Astrocyte (in vitro differentiated cells and primary cell): ENCODE measurements at regions not wholly inside any gene's neighbourhood (a gene's known extent, or its start where the extent isn't known, plus 50 kb on each side); places are given as distances from the start of the nearest gene placed in this dataset.
A peak's percentile ranks its signal among the peaks of the same experiment; 100 is the strongest.

Experiments
- DNase-seq: peaks from one replicate; pipeline ENCODE4 v3.0.0-alpha.2; 2010; ENCODE audit warnings: low read depth
- FAIRE-seq: peaks from 2 replicates; lab custom pipeline; 2011; peaks lifted over from hg19 to GRCh38; lab: Jason Lieb, UNC
- H2AFZ ChIP-seq: 2 replicates; pipeline ENCODE4 v1.6.0; 2012; ENCODE audit warnings: low read depth, low read length, inconsistent platforms
- H3K27ac ChIP-seq: 2 replicates; pipeline ENCODE4 v1.5.1; 2011; ENCODE audit warnings: low read depth, low read length, inconsistent platforms
- H3K27me3 ChIP-seq: 2 replicates; pipeline ENCODE4 v1.6.0; 2011; ENCODE audit warnings: low read length, inconsistent platforms; ENCODE audit not compliant: insufficient read depth
- H3K36me3 ChIP-seq: 2 replicates; pipeline ENCODE4 v1.5.1; 2011; ENCODE audit warnings: low read length, inconsistent platforms; ENCODE audit not compliant: insufficient read depth
- H3K4me1 ChIP-seq: 2 replicates; pipeline ENCODE4 v1.5.1; 2011; ENCODE audit warnings: low read length, inconsistent platforms; ENCODE audit not compliant: insufficient read depth
- H3K4me2 ChIP-seq: 2 replicates; pipeline ENCODE4 v1.6.0; 2012; ENCODE audit warnings: low read length, inconsistent platforms
- H3K4me3 ChIP-seq: 2 replicates; pipeline ENCODE4 v1.5.1; 2011; ENCODE audit warnings: low read depth, mild to moderate bottlenecking, low read length, inconsistent platforms; ENCODE audit not compliant: insufficient read depth
- H3K79me2 ChIP-seq: 2 replicates; pipeline ENCODE4 v1.6.0; 2012; ENCODE audit warnings: mild to moderate bottlenecking, low read length, inconsistent platforms; ENCODE audit not compliant: insufficient read depth
- H3K9ac ChIP-seq: 2 replicates; pipeline ENCODE4 v1.6.0; 2012; ENCODE audit warnings: mild to moderate bottlenecking, low read length, inconsistent platforms
- H3K9me3 ChIP-seq: 2 replicates; pipeline ENCODE4 v1.5.1; 2012; ENCODE audit warnings: low read depth, mild to moderate bottlenecking, low read length, inconsistent platforms; ENCODE audit not compliant: insufficient read depth
- H4K20me1 ChIP-seq: 2 replicates; pipeline ENCODE4 v1.6.0; 2012; ENCODE audit warnings: low read length, inconsistent platforms; ENCODE audit not compliant: insufficient read depth
- H3K27ac Mint-ChIP-seq: one replicate; pipeline ENCODE4 v1.8.0; 2021; ENCODE audit warnings: mild to moderate bottlenecking, mixed read lengths; ENCODE audit not compliant: unreplicated experiment
- H3K27me3 Mint-ChIP-seq: one replicate; pipeline ENCODE4 v1.8.0; 2021; ENCODE audit warnings: low read depth, mixed read lengths; ENCODE audit not compliant: unreplicated experiment
- H3K36me3 Mint-ChIP-seq: one replicate; pipeline ENCODE4 v1.8.0; 2021; ENCODE audit warnings: low read depth, mixed read lengths; ENCODE audit not compliant: unreplicated experiment
- H3K4me1 Mint-ChIP-seq: one replicate; pipeline ENCODE4 v1.8.0; 2021; ENCODE audit warnings: low read depth, mixed read lengths; ENCODE audit not compliant: unreplicated experiment
- H3K4me3 Mint-ChIP-seq: one replicate; pipeline ENCODE4 v1.8.0; 2021; ENCODE audit warnings: mild to moderate bottlenecking, moderate library complexity, mixed read lengths; ENCODE audit not compliant: unreplicated experiment
- H3K9me3 Mint-ChIP-seq: one replicate; pipeline ENCODE4 v1.8.0; 2021; ENCODE audit warnings: mild to moderate bottlenecking, mixed read lengths; ENCODE audit not compliant: unreplicated experiment
- EZH2 ChIP-seq: IDR thresholded peaks from 2 replicates; pipeline ENCODE4 v1.6.1; 2012; ENCODE audit warnings: mild to moderate bottlenecking, low read length, inconsistent platforms; ENCODE audit not compliant: insufficient read depth
- TF ChIP-seq, protein P1 (sequence below): IDR thresholded peaks from 2 replicates; pipeline ENCODE4 v1.5.1; 2011; ENCODE audit warnings: low read depth, mild to moderate bottlenecking, inconsistent platforms, low read length, moderate library complexity; ENCODE audit not compliant: insufficient read depth

DNA sequence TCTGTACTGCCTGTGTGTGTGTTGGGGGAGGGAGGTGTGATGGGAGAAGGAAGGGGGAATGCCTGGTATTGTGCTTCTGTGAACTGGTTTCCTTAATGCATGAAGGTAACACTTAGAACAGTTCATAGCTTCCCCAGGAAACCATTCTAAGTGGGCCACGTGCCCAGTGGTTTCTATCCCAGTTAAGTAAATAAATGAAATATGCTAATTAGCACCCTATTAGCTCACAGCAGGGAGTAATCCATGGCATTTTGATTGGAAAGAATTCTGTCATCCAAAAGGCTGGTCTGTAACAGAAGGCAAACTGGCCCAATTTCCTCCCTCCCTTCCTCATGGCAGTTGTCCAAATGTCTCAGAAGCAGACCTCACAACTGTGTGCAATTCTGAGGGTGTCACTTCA, 199.3 kb downstream of the TTLL7 start:
- no peak overlapping the region for H3K4me3 Mint-ChIP-seq
- H3K79me2 ChIP-seq = no peaks in the 10 kb centered on the region
- no peaks in the 10 kb centered on the region for H3K9me3 Mint-ChIP-seq
- no peaks in the 10 kb centered on the region for H3K4me1 ChIP-seq
- H2AFZ ChIP-seq = no peak overlapping the region
- no peak overlapping the region for H3K9ac ChIP-seq
- H3K4me2 ChIP-seq = no peak overlapping the region
- no peaks in the 10 kb centered on the region for H3K36me3 Mint-ChIP-seq
- H3K27me3 ChIP-seq = no peaks in the 10 kb centered on the region
- H3K36me3 ChIP-seq = no peaks in the 10 kb centered on the region
- H3K4me3 ChIP-seq = no peak overlapping the region
- no peaks in the 10 kb centered on the region for H4K20me1 ChIP-seq
- H3K27me3 Mint-ChIP-seq = no peaks in the 10 kb centered on the region
- FAIRE-seq (no peak), DNase-seq (no peak)
- no peak overlapping the region for H3K27ac ChIP-seq
- peaks cover 14% of the 10 kb centered on the region for H3K4me1 Mint-ChIP-seq
- H3K27ac Mint-ChIP-seq = no peak overlapping the region
- H3K9me3 ChIP-seq = no peaks in the 10 kb centered on the region
- TF ChIP-seq EZH2 = no peak
- TF ChIP-seq, protein P1, sequence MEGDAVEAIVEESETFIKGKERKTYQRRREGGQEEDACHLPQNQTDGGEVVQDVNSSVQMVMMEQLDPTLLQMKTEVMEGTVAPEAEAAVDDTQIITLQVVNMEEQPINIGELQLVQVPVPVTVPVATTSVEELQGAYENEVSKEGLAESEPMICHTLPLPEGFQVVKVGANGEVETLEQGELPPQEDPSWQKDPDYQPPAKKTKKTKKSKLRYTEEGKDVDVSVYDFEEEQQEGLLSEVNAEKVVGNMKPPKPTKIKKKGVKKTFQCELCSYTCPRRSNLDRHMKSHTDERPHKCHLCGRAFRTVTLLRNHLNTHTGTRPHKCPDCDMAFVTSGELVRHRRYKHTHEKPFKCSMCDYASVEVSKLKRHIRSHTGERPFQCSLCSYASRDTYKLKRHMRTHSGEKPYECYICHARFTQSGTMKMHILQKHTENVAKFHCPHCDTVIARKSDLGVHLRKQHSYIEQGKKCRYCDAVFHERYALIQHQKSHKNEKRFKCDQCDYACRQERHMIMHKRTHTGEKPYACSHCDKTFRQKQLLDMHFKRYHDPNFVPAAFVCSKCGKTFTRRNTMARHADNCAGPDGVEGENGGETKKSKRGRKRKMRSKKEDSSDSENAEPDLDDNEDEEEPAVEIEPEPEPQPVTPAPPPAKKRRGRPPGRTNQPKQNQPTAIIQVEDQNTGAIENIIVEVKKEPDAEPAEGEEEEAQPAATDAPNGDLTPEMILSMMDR = no peak

DNA sequence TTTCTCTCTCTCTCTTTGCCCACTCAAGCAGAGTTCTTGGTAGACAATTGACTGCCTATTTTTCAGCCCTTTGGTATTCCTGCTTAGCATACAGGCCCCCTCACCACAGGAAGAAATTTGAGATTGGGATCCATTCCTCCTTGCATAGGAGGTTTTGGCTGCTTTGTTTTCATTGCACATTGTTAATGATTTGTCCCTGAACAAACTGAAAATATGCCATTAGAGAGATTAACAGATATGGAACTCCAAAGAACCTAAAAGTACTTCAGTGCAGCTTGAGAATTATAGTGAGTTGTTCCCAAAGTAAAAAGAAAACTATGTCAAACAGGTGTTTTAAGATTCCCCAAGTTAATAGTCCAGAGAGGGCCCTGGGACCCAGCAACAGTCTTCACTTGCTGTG, 200.0 kb downstream of the TTLL7 start:
- Histone ChIP-seq H3K9ac (no peak overlapping the region), H3K4me1 (no peaks in the 10 kb centered on the region), H3K4me3 (no peak overlapping the region), H3K36me3 (no peaks in the 10 kb centered on the region), H3K4me2 (no peak overlapping the region), H3K9me3 (no peaks in the 10 kb centered on the region), H2AFZ (no peak overlapping the region), H3K79me2 (no peaks in the 10 kb centered on the region), H3K27ac (no peak overlapping the region), H4K20me1 (no peaks in the 10 kb centered on the region), H3K27me3 (no peaks in the 10 kb centered on the region)
- Mint-ChIP-seq H3K4me3 (no peak overlapping the region), H3K4me1 (peaks cover 18% of the 10 kb centered on the region), H3K27ac (no peak overlapping the region), H3K9me3 (no peaks in the 10 kb centered on the region), H3K27me3 (no peaks in the 10 kb centered on the region), H3K36me3 (no peaks in the 10 kb centered on the region)
- DNase-seq (no peak), FAIRE-seq (no peak)
- TF ChIP-seq, protein P1 = no peak
- TF ChIP-seq EZH2 = no peak

DNA sequence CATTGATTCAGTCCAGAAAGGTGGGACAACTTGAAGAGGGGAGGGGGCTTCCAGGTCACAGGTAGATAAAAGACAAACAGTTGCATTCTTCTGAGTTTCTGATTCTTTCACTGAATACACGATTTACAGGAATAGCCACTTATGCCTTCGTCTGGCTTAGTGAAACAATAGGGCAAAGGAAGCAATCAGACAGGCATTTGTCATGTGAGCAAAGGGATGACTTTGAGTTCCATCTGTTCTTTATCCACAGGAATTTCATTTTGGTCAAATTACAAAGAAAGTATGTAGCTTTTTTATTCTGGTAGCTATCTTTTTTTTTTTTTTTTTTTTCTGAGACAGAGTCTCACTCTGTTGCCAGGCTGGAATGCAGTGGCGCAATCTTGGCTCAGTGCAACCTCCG, 202.5 kb downstream of the TTLL7 start:
- no peak overlapping the region for H3K4me2 ChIP-seq
- H2AFZ ChIP-seq = no peak overlapping the region
- peak overlapping the region; percentile 77 for H3K27ac Mint-ChIP-seq
- DNase-seq (peak; percentile 6), FAIRE-seq (no peak)
- H3K4me3 Mint-ChIP-seq = no peak overlapping the region
- H3K9me3 Mint-ChIP-seq = no peaks in the 10 kb centered on the region
- TF ChIP-seq EZH2 = no peak
- TF ChIP-seq, protein P1 = no peak
- no peaks in the 10 kb centered on the region for H3K36me3 ChIP-seq
- no peaks in the 10 kb centered on the region for H3K27me3 Mint-ChIP-seq
- H3K27ac ChIP-seq = no peak overlapping the region
- H3K79me2 ChIP-seq = no peaks in the 10 kb centered on the region
- H3K9me3 ChIP-seq = no peaks in the 10 kb centered on the region
- H4K20me1 ChIP-seq = no peaks in the 10 kb centered on the region
- no peak overlapping the region for H3K4me3 ChIP-seq
- H3K9ac ChIP-seq = no peak overlapping the region
- H3K36me3 Mint-ChIP-seq = no peaks in the 10 kb centered on the region
- H3K27me3 ChIP-seq = no peaks in the 10 kb centered on the region
- H3K4me1 ChIP-seq = no peaks in the 10 kb centered on the region
- H3K4me1 Mint-ChIP-seq = peaks cover 29% of the 10 kb centered on the region
